Activated CD4-positive, alpha-beta T cell treated with anti-CD3 and anti-CD28 coated beads, Interleukin-2, Interleukin-6, amounts not matched to agents 100 ng/mL and 50 ng/mL, durations not matched to agents 16 hours and 8 hours (primary cell): ENCODE measurements at regions not wholly inside any gene's neighbourhood (a gene's known extent, or its start where the extent isn't known, plus 50 kb on each side); places are given as distances from the start of the nearest gene placed in this dataset.
"Not testable (repeated sequence)": the region's sequence is repeated elsewhere in the genome, so short reads cannot be mapped to it uniquely, and the experiment has no call there.

Experiments
- DNase-seq: peaks from one replicate; pipeline ENCODE4 v3.0.0-alpha.2; 2020

- DNase-seq: no peak
Measured at GRCh38 chr13:83085186-83085900, 796.9 kb downstream of the SLITRK1 start.

GRCh38 chr13:83077499-83077898, 804.8 kb downstream of the SLITRK1 start:
- no peak for DNase-seq

DNA sequence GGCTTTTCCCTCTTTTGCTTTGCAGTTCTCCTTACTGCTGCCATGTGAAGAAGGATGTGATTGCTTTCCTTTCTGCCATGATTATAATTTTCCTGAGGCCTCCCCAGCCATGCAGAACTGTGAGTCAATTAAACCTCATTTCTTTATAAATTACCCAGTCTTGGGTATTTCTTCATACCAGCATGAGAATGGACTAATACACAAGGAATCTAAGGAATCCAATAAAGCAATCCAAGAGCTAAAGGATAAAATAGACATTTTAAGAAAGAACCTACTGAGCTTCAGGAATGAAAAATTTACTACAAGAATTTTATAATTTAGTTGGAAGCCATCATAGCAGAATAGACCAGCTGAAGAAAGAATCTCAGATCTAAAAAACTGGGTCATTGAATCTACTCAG, 808.3 kb downstream of the SLITRK1 start:
- DNase-seq: not testable (repeated sequence)

DNA sequence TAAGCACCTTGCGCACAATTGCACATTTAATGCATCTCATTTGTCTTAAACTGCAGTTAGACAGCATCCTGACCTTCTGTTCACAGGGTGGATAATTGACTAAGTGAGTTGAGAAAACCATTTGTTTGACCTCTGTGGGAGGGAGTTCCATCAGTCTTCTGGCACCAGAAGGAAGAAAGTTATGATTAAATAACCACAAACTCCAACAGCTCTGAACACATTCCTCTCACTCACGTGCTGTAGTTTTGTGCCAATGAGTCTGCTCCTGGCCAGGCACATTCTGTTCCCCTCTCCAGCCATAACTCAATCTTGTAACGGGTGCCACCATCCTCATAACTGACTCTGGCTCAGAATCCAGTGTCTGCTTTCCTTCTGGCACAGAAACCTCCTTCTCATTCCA, 817.2 kb downstream of the SLITRK1 start:
- DNase-seq: no peak

DNA sequence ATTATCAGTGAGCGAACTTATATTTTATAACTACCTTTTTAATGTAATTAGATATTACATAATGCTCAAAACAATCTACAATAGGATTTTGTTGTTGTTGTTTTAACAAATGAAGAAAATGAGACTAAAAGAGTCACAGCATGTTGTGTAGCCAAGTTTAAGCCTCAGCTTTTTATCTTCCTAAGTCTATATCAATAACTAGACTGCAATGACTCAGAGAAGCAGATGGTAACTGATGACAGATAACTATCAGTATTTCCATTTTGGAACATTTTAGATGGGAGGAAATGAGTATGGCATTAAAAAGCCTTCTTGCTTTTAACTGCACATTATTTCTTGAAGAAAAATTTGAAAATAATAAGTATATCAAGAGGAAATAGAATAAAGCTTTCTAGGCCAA, 825.2 kb downstream of the SLITRK1 start:
- DNase-seq: no peak

GRCh38 chr13:83056269-83056668, 826.0 kb downstream of the SLITRK1 start:
- DNase-seq: no peak

GRCh38 chr13:83048419-83048818, 833.9 kb downstream of the SLITRK1 start:
- no peak for DNase-seq

DNA sequence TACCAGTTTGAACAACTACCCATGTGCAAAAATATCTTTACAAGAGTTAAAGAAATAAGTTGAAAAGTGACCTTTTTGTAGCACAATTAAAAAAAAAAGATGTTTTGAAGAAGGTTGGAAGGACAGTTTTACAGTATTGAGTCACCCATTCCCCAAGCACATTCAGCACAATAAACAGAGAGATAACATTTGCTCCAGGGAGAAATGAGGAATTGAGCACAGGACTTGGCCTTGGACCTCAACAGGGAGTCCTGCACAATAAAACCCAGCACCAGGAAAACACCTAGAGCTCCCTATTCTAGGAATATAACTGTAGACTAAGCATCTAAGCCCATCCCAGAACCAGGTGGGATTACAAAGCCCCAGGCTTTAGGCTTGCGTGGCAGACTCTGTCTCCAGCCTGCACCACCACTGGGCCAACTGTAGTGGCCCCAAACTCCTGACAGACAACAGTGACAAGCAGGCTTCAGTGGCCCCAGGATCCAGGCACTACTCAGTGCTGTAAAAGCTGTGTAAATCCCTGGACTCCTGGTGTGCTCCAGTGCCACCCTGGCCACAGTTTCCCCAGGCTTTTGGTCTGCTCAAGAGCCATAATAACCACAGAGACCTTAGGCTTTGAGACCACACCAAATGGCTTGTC, 857.2 kb downstream of the SLITRK1 start:
- no peak for DNase-seq

- DNase-seq: no peak
Measured at GRCh38 chr13:83024232-83024631, 858.0 kb downstream of the SLITRK1 start.

DNA sequence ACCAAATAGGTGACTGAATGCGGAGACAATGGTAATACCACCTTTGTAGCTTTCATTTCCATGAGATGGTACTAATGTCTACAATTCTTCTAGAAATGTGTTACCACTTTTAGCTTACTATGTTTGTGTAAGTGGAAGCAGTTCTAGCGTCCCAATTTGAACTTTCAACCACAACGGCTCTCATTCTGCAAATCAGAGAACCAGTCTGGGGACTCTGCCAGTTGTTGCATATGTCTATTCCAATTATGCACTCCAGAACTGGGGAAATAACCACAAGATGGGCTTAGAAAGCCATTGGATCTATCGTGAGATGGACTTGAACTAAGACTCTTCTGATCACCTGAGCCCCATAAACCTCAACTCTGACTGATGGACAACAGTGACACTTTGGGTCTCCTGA, 862.3 kb downstream of the SLITRK1 start:
- DNase-seq: no peak

- DNase-seq: no peak
Measured at GRCh38 chr13:83009987-83010386, 872.3 kb downstream of the SLITRK1 start.

DNA sequence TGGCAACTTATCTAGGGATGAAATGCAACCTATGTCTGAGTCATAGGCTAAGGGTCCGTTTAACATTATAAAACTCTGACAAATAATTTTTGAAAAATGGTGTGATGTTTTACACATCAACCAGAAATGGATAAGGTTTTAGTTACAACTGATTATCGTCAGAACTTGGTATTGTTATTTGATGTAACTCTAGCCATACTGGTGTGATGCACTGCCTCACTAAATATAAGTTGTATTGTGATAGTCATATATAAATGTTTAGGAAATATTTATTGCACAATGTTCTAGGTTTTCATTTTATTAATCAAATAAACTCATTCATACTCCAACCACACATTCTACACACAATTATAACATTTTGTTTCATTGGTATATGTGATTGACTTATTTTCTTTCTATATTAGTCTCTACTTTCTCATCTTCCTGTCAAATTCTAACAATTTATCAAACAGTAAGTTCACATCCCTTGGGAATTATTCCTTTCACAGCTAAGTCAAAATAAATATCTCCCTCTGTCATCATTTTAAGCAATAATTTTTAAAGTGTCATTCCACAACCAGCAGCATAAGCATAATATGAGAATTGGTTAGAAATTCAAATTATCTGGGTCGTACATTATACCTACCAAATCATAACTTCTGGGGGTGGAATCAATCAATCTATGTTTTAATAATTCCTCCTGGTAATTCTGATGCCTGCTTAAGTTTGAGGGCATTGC, 873.9 kb downstream of the SLITRK1 start:
- DNase-seq: no peak

GRCh38 chr13:83007226-83007625, 875.0 kb downstream of the SLITRK1 start:
- DNase-seq: no peak

DNA sequence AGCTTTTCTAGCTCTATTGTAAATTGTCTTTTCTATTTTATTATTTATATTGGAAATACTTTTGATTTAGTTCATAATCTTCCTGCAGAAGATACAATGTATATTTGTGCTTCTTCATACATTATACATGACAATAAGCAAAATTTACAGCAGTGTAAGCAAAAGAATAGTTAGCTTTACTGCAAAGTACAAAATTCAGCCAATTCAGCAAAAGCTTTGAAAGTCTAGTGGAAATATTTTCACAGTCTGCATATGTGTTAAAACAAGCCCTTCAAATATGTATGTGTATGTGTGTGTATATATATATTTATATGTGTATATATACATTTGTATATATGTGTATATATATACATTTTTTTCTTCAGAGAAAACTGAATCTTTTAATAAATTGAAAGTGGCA, 879.1 kb downstream of the SLITRK1 start:
- no peak for DNase-seq

DNA sequence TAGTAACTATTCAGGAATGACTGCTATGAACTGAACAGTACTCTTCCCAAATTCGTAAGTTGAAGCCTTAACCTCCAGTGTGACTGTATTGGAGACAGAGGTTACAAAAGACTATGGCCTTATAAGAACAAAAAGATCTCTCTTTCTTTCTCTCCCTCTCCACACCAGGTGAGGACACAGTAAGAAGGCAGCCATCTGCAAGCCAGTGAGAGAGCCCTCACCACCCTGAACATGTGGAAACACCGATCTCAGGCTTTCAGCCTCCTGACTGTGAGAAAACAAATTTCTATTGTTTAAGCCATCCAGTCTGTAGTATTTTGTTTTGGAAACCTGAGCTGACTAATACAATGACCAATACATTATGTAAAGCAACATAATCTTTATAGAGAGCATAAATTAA, 888.9 kb downstream of the SLITRK1 start:
- no peak for DNase-seq

GRCh38 chr13:82976499-82976898, 905.8 kb downstream of the SLITRK1 start:
- DNase-seq: no peak

DNA sequence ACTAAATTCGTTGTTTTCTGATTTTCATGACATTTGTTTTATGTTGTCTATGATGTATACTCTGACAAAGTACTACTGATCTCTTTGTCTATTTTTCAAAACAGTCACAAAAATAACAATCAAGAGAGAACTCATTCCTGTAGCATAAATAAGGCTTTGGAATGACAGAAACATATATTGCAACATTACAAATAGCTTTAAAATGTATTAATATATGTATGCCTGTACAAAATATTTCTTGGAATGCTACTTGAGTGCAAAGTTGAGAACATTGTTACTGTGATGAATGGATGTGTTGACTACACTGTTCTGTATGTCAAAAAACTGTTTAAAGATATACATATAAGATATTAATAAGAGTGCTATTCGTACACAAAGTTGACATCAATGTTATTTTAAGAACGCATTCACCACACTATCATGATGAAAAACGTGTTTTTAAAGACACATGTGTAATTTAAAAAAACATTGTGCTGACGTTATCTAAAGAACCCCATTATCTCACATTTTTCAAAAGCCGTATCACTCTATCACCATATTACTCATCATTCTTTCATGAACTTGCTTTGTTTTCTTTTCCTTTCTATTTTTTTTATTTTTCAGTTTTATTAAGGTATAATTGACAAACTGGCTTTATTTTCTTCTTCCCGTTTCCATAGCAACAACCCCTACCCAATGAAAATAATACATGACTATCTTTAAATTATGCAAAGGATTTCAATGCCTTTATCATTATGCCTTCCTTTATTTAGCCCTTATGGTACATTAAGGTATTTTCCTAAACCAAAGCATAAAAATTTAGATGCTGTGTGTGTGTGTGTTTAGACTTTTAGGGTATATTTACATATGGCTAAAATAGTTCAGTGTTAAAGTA, 918.8 kb downstream of the SLITRK1 start:
- no peak for DNase-seq

DNA sequence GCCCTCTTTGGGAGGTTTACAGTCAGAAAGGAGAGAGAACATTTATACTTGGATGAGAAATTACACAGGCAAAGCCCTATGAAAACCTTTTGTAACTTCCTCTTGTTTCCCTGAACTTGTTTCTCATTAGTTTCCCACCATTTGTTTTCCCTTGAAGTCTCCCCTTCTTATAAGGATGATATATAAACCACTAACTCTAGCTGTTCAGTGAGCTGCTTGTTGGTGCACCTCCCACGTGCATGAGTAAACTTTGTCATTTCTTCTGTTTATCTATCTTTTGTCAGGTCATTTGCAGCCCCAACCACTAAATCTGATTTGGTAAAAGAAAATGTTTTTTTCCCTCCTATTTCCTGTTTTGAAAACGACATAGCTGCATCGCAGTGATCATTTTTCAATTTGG, 919.9 kb downstream of the SLITRK1 start:
- no peak for DNase-seq

- DNase-seq: no peak
Measured at GRCh38 chr13:82961757-82962156, 920.5 kb downstream of the SLITRK1 start.

- not testable (repeated sequence) for DNase-seq
Measured at GRCh38 chr13:82952336-82952735, 929.9 kb downstream of the SLITRK1 start.

DNA sequence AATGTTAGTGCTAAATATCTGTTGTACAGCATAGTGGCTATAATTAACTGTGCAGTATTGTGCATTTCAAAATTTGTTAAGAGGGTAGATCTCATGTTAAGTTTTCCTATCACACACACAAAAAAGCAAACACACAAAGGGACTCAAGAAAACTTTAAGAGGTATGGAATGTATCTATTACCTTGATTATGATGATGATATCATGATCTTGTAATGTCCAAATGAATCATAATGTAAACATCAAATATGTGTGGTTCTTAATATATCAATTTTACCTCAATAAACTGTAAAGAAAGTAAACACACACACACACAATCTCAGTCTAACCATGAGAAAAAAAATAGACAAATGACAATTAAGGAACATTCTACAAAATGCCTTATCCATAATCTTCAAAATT, 934.6 kb downstream of the SLITRK1 start:
- no peak for DNase-seq

GRCh38 chr13:82947191-82947621, 935.1 kb downstream of the SLITRK1 start:
- no peak for DNase-seq

DNA sequence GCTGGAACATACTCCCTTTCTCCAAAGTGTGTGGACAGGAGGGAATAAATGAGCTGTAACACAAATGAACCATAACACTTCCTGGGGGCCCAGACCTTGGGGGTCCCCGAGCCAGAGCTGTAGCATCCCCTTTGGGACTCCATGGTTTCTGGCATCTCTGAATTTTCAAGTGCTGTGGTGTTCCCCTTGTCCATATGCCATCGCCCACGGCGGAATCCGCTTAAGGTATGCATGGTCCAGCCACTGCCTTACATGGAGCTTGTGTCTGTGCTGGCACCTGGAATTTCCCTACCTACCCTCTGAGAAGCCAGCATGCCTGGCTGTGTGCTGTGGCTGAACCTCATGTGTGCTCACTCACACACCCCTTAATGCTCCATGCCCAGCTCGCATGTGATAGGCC, 943.6 kb downstream of the SLITRK1 start:
- DNase-seq: no peak
